NCI-H1105 treated with DMSO at 0.1 percent for 48 hours (cell line): ENCODE measurements at regions not wholly inside any gene's neighbourhood (a gene's known extent, or its start where the extent isn't known, plus 50 kb on each side); places are given as distances from the start of the nearest gene placed in this dataset.
A peak's percentile ranks its signal among the peaks of the same experiment; 100 is the strongest.

Source experiments
- DNase-seq: peaks from one replicate; lab custom pipeline; 2025; lab: John Stamatoyannopoulos, UW

DNA sequence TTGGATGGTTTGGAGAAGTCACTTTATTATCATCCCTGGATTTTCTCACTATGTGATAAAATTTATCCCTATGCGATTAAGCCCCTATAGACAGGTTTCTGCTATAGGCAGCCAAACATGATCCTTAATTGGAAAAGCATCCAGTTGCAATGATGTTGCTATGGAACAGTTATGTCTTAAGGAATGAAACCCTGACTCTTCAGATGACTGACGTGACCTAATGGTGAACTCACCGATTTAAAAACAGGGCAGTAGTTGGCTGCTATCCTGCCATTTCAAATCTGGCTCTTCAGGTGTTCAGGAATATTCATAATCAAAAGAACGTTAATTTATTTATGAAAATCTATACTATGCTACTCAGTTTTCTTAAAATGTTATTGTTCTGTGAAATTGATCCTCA lies 106.8 kb upstream of the ROBO1 start:
- no peak for DNase-seq

DNA sequence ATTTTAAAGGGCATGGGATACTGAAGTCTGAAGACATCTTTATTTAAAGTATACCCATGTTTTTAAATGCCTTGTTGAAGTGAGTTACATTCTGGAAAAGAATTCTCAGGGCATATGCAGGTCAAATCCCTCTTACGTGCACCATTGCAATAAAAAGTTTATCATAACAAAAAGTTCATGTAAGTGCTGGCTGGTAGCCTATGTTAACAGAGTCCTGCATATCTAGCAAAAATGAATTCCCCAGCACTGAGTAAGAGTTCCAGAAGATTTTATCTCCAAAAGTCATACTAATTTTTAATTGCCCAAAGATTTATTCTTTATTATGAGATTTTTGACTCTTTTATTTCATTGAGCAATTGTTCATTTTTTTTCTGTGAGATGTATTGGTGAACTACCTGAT lies 104.7 kb upstream of the ROBO1 start:
- no peak for DNase-seq

DNA sequence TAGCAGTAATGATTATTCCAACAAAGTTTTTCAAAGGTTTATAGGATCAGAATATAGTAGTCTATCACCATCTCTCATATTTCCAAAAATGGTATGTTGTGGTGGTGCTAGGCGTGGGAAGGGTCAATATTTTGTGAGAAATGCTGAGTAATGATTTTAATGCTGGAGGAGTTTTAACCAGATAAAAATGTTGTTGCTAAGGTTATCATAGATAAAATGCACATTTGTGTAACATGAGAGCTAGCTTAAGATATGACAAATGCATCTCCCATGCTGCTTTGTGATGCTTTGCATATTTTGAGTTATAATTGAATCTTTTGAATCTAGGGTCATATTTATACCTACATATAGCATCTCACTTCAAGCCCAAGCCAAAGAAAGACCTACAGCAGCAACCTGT lies 103.9 kb upstream of the ROBO1 start:
- no peak for DNase-seq

DNA sequence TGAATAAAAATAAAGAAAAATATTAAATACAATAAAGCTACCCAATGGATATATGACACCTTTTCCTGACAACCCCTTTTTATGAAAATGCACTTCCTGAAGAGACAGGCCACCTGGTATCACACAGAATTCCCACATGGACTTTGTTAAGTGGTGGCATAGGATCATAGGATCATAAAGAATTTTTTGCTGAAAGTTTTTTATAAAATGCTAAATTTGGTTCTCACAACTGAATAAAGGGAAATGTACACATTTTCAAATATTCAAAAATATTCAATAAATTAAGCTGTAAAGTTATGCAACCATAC lies 102.5 kb upstream of the ROBO1 start:
- DNase-seq, result no peak

DNA sequence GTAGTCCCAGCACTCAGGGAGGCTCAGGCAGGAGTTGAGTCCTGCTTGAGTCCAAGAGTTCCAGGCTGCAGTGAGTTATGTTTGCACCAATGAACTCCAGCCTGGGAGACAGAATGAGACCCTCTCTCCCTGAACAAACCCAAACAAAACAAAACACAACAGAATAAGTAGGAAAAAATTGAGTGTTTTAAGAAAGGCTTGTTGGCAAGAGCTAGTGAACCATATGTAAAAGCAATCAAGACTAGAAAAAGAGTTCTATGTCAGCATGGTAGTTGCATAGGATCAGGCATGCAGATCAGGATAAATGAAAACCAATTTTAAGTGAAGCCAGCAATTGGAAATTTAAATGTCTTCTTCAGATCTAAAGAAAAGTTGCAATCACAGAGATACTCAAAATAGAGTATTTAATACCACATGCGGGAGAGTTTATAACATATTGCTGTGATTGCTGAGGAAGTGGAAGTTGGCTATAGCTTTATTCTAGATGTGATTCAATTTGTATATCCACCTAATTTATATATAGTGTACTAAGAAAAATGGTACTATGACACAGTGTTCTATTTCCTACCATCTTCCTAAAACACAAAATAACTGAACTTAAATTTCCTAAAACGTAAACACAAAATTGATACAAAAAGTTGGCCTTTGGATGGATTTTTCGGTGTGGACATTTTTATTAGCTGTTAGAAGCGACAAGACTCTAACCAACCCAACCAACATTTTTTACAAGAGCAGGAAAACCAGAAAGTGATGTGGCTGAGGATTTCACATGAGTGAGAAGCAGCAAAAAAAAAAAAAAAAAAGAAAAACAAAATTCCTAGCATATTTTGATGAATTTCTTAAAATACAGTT lies 101.9 kb upstream of the ROBO1 start:
- DNase-seq, result no peak

DNA sequence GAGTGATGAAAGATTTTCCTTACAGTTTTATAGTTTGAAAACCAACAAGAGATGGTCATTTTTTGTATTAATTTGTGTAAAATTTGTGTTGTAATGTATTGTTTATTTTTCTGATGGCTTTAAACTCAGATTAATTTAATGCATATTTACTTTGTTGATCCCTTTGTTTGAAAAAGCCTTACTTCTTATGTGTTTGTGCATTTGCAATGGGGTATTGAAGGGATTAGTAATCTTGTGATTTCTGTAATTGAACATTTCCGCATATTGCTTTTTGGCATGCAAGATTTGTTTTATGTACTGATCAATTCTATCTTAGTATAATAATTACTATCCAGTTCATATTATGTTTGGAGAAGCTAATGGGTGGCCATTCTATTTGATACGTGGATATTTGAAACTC lies 98.4 kb upstream of the ROBO1 start:
- DNase-seq, result no peak

DNA sequence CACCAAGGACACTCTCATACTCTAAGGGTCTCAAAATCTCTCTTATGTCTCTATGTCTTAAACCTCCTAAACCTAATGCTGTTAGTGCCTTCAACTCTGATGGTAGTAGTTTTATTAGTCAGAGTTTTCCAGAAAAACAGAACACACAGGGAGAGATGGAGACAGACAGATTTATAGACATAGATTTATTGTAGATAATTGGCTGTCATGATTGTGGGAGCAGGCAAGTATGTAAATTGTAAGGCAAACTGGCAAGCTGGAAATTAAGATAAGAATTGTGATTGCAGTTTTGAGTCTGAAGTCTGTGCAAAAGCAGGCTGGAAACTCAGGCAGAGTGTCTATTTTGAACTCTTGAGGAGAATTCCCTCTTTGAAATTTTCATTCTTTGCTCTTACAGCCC lies 96.3 kb upstream of the ROBO1 start:
- DNase-seq, result no peak

DNA sequence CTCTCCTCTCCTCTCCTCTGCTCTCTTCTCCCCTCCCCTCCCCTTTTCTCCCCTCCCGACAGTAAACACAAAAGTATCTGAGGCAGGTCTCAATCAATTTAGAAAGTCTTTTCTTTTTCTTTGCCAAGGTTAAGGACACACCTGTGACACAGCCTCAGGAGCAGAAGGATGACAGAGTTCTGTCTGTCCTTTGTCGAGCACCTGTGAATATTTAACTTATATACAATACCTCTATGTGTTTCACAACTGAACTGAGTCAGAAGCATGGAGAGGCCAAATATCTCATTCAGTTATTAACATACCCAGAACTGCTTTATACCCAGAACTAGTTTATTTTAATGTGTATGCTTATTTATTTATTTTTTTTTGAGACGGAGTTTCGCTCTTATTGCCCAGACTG lies 81.1 kb upstream of the ROBO1 start:
- no peak for DNase-seq

DNA sequence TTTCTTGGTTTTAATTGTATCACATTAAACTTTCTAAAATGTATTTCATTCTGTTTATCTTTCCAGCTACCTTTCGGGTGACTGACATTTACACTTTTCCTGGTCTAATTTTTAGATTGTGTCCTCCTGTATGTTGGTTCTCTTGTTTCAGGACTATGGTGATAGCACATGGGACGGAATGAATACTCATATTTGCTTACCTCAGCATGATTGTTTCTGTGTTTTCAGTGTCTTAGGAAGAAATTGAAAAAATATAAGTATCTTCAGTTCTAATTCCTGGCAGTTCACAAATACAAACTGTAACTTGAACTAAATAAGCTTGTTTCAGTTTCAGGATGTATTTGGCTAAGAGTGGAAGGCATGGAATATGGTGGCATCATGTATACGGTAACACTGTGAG lies 80.1 kb upstream of the ROBO1 start:
- DNase-seq, result no peak

DNA sequence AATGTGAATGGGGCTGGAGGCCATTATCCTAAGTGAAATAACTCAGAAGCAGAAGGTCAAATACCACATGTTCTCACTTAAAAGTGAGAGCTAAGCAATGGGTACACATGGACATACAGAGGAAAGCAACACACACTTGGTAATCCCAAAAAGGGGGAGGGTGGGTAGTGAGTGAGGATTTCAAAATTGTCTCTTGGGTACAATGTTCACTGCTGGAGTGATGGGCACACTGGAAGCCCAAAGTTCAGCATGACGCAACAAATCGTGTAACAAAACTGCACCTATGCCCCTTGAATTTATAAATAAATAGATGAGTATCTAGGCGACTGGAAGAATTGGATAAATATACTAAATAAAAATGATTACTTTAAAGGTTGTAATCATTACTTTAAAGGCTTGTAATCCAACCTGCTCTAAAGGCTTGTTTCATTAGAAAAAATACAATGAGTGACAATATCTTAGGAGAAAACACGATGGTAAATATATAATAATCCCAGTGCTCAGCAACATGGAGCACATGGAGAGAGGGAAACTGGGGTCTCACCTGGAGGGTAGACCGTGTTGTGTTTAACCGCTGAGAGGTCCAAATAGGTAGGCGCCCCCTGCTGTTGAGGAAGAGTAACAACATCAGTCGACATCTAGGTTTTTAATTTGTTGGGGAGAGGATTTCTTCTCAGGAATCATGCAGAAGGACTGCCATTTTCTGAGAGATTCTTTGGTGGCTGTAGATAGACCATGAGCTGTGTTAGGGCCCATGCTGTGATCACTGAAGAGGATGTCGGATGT lies 78.5 kb upstream of the ROBO1 start:
- no peak for DNase-seq

DNA sequence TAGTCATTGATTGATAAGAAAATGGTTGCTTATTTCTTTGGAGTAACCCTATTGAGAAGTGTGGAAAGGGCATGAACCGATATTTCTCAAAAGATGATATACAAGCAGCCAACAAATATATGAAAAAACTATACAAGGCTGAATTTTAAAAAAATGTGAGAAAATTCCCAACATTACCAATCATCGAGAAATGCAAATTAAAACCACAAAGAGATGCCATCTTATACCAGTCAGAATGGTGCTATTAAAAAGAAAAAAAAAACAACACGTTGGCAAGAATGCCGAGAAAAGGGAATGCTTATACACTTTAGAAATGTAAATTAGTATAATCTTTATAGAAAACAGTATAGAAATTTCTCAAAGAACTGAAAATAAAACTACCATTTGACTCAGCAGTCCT lies 77.7 kb upstream of the ROBO1 start:
- DNase-seq, result no peak

DNA sequence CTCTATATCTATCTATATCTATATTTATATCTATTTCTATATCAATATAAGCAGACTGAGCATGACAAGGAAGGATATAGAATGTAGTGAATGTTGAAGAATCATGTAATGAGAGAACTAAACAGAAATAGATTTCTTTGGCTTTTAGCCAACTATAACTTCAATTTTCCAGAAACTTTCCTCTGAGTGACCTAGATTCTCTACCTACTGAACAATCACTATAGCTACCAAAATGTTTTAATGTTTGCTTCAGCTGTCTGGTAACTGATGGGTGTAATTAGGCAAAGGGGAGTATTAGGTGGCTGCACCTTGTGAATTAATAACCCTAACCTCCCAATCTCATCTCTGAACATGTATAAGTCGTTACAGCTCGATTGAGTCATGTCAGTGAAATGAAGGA lies 76.4 kb upstream of the ROBO1 start:
- peak; percentile 46 for DNase-seq

DNA sequence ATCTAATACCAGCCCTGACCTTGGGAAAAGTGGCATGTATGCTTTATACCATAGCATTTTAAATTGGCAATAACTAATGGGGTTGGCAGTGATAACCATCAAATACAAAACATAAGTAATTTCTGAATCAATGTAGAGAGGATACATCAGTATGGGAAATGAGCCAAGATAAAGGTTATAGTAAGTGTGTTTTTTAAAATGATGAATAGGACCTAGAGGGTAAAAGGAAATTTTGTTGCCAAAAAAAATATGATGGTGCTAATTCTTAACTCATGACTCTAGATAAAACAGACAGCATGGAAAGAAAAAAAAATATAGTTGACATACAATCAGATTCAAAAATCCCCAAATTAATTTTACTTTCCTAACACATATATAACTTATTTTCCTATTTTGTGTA lies 75.4 kb upstream of the ROBO1 start:
- DNase-seq, result no peak

DNA sequence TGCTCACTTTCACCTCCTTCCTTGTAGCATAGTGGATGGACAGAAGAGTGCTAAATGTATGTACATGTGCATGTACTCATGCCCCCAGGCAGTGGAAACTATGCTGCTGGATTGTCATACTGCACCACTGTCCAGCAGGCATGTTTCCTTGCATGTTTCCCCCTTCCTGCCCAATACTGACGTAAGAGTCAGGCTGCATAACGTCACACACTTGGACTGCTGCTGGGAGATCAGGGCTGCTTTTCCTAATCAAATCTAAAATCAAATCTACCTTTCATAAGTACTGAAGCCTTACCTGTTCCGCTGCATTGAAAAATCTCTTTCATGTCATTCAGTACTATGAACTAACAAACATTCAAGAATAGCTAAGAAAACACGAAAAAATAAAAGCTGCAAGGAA lies 67.9 kb upstream of the ROBO1 start:
- no peak for DNase-seq

DNA sequence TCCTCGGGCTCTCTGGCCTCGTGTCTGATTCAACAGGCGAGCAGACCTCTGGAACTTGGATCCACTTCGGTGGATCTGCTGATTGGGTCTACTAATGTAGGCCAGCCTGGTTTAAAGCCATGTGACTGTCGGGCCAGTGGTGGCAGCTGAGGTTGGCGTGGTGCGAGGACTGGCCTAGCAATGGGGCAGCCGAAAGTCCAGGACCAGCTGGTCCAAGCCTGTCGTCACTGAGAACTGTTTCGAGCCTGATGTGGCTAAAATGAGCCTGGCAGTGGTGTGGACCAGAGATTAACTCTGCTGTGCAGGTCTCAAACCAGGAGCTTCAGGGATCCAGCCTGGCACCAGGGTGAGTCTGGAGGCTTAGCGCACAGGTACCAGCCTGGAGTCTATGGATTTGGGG lies 56.4 kb upstream of the ROBO1 start:
- no peak for DNase-seq

DNA sequence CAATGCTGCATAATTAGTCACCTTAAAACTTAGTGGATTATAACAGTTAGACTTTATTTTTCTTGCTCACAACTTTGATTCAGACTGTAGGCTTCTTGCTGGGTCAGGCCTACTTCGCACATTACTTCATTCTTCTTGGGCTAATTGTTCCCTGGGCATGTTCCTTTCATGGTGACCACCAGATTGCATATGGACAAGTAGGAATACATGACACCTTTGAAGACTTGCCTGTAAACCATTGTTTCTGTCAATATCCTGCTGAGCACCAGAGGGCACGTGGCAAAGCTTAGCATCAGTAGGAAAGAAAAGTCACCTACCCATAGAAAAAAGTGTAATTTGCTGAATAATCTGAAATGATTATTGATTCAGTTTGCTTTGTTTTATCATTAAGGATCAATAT lies 54.3 kb upstream of the ROBO1 start:
- no peak for DNase-seq

DNA sequence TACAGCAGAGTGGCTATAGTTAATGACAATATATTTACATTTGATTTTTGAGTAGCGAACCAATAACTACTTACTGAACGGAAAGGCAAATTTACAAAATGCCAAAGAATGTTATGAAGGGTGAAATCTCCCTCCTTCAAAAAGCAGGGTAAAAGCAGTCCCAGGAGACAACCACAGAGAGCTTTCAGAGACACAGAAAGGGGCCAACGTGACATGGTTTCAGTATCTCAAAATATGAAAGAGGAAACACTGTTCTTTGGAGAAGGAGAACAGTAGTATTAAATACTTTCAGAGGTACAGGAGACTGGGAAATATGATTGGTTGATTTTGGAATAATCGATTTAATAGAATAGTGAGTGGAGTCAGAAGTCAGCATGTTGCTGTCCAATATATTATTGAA lies 52.3 kb upstream of the ROBO1 start:
- DNase-seq, result no peak

DNA sequence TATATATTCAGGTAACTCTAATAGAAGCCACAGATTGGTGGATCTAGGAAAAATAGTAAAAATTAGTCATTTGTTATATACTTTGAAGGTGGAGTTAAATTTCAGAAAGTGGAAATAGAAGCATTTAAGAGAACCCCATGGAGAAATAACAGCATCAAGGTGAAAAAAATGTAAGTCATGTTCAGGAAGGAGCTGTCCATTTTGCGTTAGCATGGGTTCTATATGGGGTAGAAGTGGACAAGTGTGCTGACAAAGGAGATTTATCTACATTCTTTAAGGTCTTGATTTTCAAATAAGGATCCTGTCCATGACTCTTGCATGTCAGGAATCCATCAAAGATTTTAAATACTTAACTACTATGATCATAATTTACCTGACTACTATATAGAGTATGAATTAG lies 50.2 kb upstream of the ROBO1 start:
- no peak for DNase-seq
